ENCODE measurements at regions not wholly inside any gene's neighbourhood (a gene's known extent, or its start where the extent isn't known, plus 50 kb on each side); places are given as distances from the start of the nearest gene placed in this dataset.

- ATAC-seq (no peak; a peak in 1 of 6 replicates), DNase-seq (ENCODE audit: low read depth in 1 of 2, low spot score in 1 of 2) (no peak), FAIRE-seq (no peak)
- no peak overlapping the region for H3K4me3 ChIP-seq
- ChIA-PET POLR2A (interaction anchor here (0.9 kb wide), 1 partner anchor 96 kb away, joined by 4 read pairs; no protein-coding TSS in a partner anchor), CTCF (interaction anchor here (0.8 to 2.7 kb wide), 2 partner anchors 23 to 24 kb away, joined by 3 to 10 read pairs; no protein-coding TSS in a partner anchor)
- 76% methylated on average over 5 of the region's 5 CpGs for WGBS (ENCODE audit: missing lambda C conversion rate)
- TF ChIP-seq ESRRA (IDR thresholded peaks at IDR 0.05; ENCODE audit: borderline replicate concordance, low read length), result no peak
- no peak for TF ChIP-seq EP300 (IDR thresholded peaks at IDR 0.05)
- TF ChIP-seq EHF (CRISPR knock-in tag; IDR thresholded peaks at IDR 0.05), result no peak
- TF ChIP-seq HEYL (CRISPR knock-in tag; IDR thresholded peaks at IDR 0.05), result no peak
- TF ChIP-seq HOXB5 (CRISPR knock-in tag; IDR thresholded peaks at IDR 0.05), result no peak
- TF ChIP-seq, protein P1, sequence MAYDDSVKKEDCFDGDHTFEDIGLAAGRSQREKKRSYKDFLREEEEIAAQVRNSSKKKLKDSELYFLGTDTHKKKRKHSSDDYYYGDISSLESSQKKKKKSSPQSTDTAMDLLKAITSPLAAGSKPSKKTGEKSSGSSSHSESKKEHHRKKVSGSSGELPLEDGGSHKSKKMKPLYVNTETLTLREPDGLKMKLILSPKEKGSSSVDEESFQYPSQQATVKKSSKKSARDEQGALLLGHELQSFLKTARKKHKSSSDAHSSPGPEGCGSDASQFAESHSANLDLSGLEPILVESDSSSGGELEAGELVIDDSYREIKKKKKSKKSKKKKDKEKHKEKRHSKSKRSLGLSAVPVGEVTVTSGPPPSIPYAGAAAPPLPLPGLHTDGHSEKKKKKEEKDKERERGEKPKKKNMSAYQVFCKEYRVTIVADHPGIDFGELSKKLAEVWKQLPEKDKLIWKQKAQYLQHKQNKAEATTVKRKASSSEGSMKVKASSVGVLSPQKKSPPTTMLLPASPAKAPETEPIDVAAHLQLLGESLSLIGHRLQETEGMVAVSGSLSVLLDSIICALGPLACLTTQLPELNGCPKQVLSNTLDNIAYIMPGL (CRISPR knock-in tag; IDR thresholded peaks at IDR 0.05; ENCODE audit: borderline replicate concordance), result no peak
- no peak for TF ChIP-seq RNF2 (IDR thresholded peaks at IDR 0.05; ENCODE audit: borderline replicate concordance, low read depth)
- TF ChIP-seq MAZ (IDR thresholded peaks at IDR 0.05; ENCODE audit: borderline replicate concordance, low read depth, low read length), result no peak
- TF ChIP-seq CHD2 (IDR thresholded peaks at IDR 0.05; ENCODE audit: low read length, partially characterized antibody), result no peak
- TF ChIP-seq FOSB (CRISPR knock-in tag; IDR thresholded peaks at IDR 0.05), result no peak
- no peak for TF ChIP-seq ZC3H11A (IDR thresholded peaks at IDR 0.05)
- TF ChIP-seq CEBPB (IDR thresholded peaks at IDR 0.05), result no peak
- no peak for TF ChIP-seq CBX8 (IDR thresholded peaks at IDR 0.05)
- no peak for TF ChIP-seq FOXS1 (CRISPR knock-in tag; IDR thresholded peaks at IDR 0.05)
- no peak for TF ChIP-seq FOSL2 (IDR thresholded peaks at IDR 0.05)
- TF ChIP-seq FOSL2 (CRISPR knock-in tag; IDR thresholded peaks at IDR 0.05), result no peak
- TF ChIP-seq MYC (IDR thresholded peaks at IDR 0.05; ENCODE audit: borderline replicate concordance, low read length), result no peak
- no peak for TF ChIP-seq BCL3 (IDR thresholded peaks at IDR 0.05)
- no peaks in the 10 kb centered on the region for H3K9me3 ChIP-seq
- peak overlapping the region; percentile 56 for H3K4me2 ChIP-seq
- peaks cover 23% of the 10 kb centered on the region for H3K4me1 ChIP-seq
- H3K27ac ChIP-seq, result peak overlapping the region; percentile 61 to 87; a peak in 5 of 6 replicates
Observed at GRCh38 chr13:97880311-97880675, 73.2 kb upstream of the IPO5 start.

GRCh38 chr13:97881556-97881955, 71.9 kb upstream of the IPO5 start:
- FAIRE-seq, result no peak
- H3K4me2 ChIP-seq, result no peak overlapping the region
- peak overlapping the region in 1 of 2 experiments; percentile 26; a peak in 2 of 6 replicates for H3K27ac ChIP-seq
- H3K9me3 ChIP-seq, result no peaks in the 10 kb centered on the region
- ChIA-PET POLR2A (no interaction called here), CTCF (no interaction called here)
- no peak for ATAC-seq
- H3K4me1 ChIP-seq, result peaks cover 23% of the 10 kb centered on the region
- no peak for DNase-seq (ENCODE audit: low read depth in 1 of 2, low spot score in 1 of 2)
- 71% methylated on average over 4 of the region's 4 CpGs for WGBS (ENCODE audit: missing lambda C conversion rate)
- no peak overlapping the region for H3K4me3 ChIP-seq
- no peak for TF ChIP-seq REST (IDR thresholded peaks at IDR 0.05)
- TF ChIP-seq FOXS1 (CRISPR knock-in tag; IDR thresholded peaks at IDR 0.05), result no peak
- TF ChIP-seq, protein P2, sequence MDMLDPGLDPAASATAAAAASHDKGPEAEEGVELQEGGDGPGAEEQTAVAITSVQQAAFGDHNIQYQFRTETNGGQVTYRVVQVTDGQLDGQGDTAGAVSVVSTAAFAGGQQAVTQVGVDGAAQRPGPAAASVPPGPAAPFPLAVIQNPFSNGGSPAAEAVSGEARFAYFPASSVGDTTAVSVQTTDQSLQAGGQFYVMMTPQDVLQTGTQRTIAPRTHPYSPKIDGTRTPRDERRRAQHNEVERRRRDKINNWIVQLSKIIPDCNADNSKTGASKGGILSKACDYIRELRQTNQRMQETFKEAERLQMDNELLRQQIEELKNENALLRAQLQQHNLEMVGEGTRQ (IDR thresholded peaks at IDR 0.05), result no peak
- no peak for TF ChIP-seq MAZ (IDR thresholded peaks at IDR 0.05; ENCODE audit: borderline replicate concordance, low read depth, low read length)
- TF ChIP-seq RCOR1 (IDR thresholded peaks at IDR 0.05; ENCODE audit: low read depth, low read length), result no peak
- no peak for TF ChIP-seq ZSCAN20 (CRISPR knock-in tag; IDR thresholded peaks at IDR 0.05)
- TF ChIP-seq KDM1A (IDR thresholded peaks at IDR 0.05; ENCODE audit: low read depth), result no peak
- no peak for TF ChIP-seq NR3C1 (IDR thresholded peaks at IDR 0.05)
- TF ChIP-seq, protein P3, sequence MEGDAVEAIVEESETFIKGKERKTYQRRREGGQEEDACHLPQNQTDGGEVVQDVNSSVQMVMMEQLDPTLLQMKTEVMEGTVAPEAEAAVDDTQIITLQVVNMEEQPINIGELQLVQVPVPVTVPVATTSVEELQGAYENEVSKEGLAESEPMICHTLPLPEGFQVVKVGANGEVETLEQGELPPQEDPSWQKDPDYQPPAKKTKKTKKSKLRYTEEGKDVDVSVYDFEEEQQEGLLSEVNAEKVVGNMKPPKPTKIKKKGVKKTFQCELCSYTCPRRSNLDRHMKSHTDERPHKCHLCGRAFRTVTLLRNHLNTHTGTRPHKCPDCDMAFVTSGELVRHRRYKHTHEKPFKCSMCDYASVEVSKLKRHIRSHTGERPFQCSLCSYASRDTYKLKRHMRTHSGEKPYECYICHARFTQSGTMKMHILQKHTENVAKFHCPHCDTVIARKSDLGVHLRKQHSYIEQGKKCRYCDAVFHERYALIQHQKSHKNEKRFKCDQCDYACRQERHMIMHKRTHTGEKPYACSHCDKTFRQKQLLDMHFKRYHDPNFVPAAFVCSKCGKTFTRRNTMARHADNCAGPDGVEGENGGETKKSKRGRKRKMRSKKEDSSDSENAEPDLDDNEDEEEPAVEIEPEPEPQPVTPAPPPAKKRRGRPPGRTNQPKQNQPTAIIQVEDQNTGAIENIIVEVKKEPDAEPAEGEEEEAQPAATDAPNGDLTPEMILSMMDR (IDR thresholded peaks at IDR 0.05), result no peak
- TF ChIP-seq RFX5 (IDR thresholded peaks at IDR 0.05), result no peak
- TF ChIP-seq RAD21 (conservative IDR thresholded peaks at IDR 0.05 in 1 of 2, IDR thresholded peaks at IDR 0.05 in 1 of 2), result no peak
- TF ChIP-seq HOXA7 (CRISPR knock-in tag; IDR thresholded peaks at IDR 0.05), result no peak
- no peak for TF ChIP-seq TP53 (CRISPR knock-in tag; IDR thresholded peaks at IDR 0.05)
- no peak for TF ChIP-seq ZFP36 (IDR thresholded peaks at IDR 0.05; ENCODE audit: borderline replicate concordance, partially characterized antibody)

Data from A549 (cell line).